Stomach (tissue), 8 donors: ENCODE measurements at regions not wholly inside any gene's neighbourhood (a gene's known extent, or its start where the extent isn't known, plus 50 kb on each side); places are given as distances from the start of the nearest gene placed in this dataset.

Source experiments
- DNase-seq, 2 donors: peaks; one replicate each; pipeline versions ENCODE4 v3.0.0 to v3.0.0-alpha.2; 2013 to 2019
- H3K27ac ChIP-seq, 5 donors: fragments of 200-600 bp in 4 of 5; sonication (generic) in 4 of 5; one replicate each; pipeline ENCODE4 v1.5.1; 2013 to 2019; ENCODE audit warnings: mild to moderate bottlenecking in 1 of 5, moderate library complexity in 1 of 5
- H3K27me3 ChIP-seq, 3 donors: fragments of 200-600 bp; sonication (generic); one replicate each; pipeline ENCODE4 v1.5.1; 2017 to 2019; ENCODE audit warnings: mixed run types in 1 of 3
- H3K36me3 ChIP-seq, 4 donors: fragments of 200-600 bp; sonication (generic); 1 replicate in 3 of 4; 2 replicates in 1 of 4; pipeline ENCODE4 v1.5.1; 2016 to 2019
- H3K4me1 ChIP-seq, 4 donors: fragments of 200-600 bp; sonication (generic); one replicate each; pipeline ENCODE4 v1.5.1; 2016 to 2019
- H3K4me3 ChIP-seq, 4 donors: fragments of 200-600 bp; sonication (generic) in 3 of 4; one replicate each; pipeline ENCODE4 v1.5.1; 2016 to 2019; ENCODE audit warnings: mild to moderate bottlenecking in 1 of 4
- H3K9me3 ChIP-seq, 4 donors: fragments of 200-600 bp; sonication (generic); one replicate each; pipeline ENCODE4 v1.5.1; 2016 to 2019
- EP300 ChIP-seq: sonication (generic); formaldehyde crosslinking; IDR thresholded peaks from one replicate; pipeline ENCODE4 v1.6.1; 2017; ENCODE audit warnings: antibody characterized with exemption
- POLR2A ChIP-seq, 4 donors: fragments of 450-650 bp; IDR thresholded peaks; one replicate each; pipeline ENCODE4 v1.6.1; 2016; ENCODE audit warnings: antibody characterized with exemption in 4 of 4, control low read depth in 2 of 4, mild to moderate bottlenecking in 1 of 4, moderate library complexity in 1 of 4
- POLR2AphosphoS5 ChIP-seq, 3 donors: sonication (generic); formaldehyde crosslinking; IDR thresholded peaks; one replicate each; pipeline ENCODE4 v1.6.1; 2016; ENCODE audit warnings: antibody characterized with exemption in 3 of 3
- WGBS, 5 donors: extraction: QIAGEN DNeasy Blood & Tissue Kit in 3 of 5; methylation state at CpG; one replicate each; pipeline versions ENCODE4 v1.1.5 to v1.1.7; 2013 to 2018; 5-methylcytosine and 5-hydroxymethylcytosine counted together
- intact Hi-C: fragments of 100-400 bp; cut with DNase I; formaldehyde crosslinking; loops from one replicate; pipeline ENCODE4 v1.15.1; 2023; ENCODE audit warnings: low total_unique reads
- TF ChIP-seq, protein P1 (sequence below), 7 experiments: fragments of 450-650 bp in 4 of 7; fragments of 200-600 bp in 3 of 7; sonication (generic) in 3 of 7; IDR thresholded peaks; one replicate each; pipeline ENCODE4 v1.5.1; 2016 to 2019; ENCODE audit warnings: antibody characterized with exemption in 7 of 7, control low read depth in 2 of 7, mild to moderate bottlenecking in 1 of 7
- donor health status: healthy with polysubstance abuse.
- donor health status: Bipolar disorder and iron deficiency.
- donor health status: healthy.

DNA sequence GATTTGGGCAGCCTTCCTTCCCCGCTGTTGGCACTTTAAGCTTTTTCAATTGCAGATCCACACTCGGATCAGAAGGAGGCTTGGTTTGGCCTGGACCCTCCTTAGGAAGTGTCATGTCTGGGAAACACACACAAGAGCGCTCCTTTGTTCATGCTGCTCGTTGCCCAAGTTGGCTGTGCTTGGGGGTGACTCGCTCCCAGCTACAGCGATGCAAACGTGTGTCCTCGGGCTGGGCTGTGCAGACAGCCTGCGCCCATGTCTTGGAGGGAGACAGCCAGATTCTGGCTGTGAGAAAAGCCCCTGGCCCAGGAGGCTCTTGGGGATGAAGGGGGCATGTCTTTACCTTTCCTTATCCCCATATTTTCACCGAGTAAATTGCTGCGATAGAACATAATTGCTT lies 665.6 kb upstream of the EEF2KMT start:
- intact Hi-C loops: no loop called here
- Histone ChIP-seq H3K27ac (no peak overlapping the region), H3K27me3 (no peaks in the 10 kb centered on the region), H3K36me3 (no peaks in the 10 kb centered on the region), H3K9me3 (peaks cover 0 to 4% (median 0%) of the 10 kb centered on the region in 4 donors), H3K4me1 (no peaks in the 10 kb centered on the region), H3K4me3 (no peak overlapping the region)
- WGBS, 5 donors: 71 to 77% (median 75%) methylated on average over 11 of the region's 11 CpGs
- DNase-seq: no peak
- TF ChIP-seq, protein P1, sequence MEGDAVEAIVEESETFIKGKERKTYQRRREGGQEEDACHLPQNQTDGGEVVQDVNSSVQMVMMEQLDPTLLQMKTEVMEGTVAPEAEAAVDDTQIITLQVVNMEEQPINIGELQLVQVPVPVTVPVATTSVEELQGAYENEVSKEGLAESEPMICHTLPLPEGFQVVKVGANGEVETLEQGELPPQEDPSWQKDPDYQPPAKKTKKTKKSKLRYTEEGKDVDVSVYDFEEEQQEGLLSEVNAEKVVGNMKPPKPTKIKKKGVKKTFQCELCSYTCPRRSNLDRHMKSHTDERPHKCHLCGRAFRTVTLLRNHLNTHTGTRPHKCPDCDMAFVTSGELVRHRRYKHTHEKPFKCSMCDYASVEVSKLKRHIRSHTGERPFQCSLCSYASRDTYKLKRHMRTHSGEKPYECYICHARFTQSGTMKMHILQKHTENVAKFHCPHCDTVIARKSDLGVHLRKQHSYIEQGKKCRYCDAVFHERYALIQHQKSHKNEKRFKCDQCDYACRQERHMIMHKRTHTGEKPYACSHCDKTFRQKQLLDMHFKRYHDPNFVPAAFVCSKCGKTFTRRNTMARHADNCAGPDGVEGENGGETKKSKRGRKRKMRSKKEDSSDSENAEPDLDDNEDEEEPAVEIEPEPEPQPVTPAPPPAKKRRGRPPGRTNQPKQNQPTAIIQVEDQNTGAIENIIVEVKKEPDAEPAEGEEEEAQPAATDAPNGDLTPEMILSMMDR (IDR thresholded peaks at IDR 0.05): no peak
- TF ChIP-seq POLR2AphosphoS5 (IDR thresholded peaks at IDR 0.05): no peak
- no peak for TF ChIP-seq POLR2A (IDR thresholded peaks at IDR 0.05)
- no peak for TF ChIP-seq EP300

DNA sequence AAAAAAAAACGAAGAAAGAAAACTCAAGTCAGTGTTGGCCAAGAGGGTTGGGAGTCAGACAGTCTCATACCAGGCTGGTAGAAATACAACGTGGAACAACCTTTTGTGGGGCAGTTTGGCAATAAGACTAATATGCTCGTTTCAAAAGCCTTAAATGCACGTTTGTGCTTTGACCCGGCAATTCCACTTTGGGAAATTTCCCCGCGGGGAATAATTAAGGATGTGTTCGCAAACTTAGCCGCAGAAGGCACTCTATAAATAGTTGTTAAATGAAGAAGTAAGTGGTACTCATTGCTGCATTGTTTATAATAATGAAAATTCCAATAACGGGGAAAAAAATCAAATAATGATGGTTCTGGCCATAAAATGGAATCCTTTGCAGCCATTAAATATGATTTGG lies 664.8 kb upstream of the EEF2KMT start:
- DNase-seq: no peak
- H3K36me3 ChIP-seq: no peaks in the 10 kb centered on the region
- H3K27ac ChIP-seq: no peak overlapping the region
- 73 to 85% (median 82%) methylated on average over 10 of the region's 10 CpGs for WGBS, 5 donors
- no peaks in the 10 kb centered on the region for H3K4me1 ChIP-seq
- H3K9me3 ChIP-seq: peaks cover 0 to 2% (median 0%) of the 10 kb centered on the region in 4 donors
- TF ChIP-seq POLR2A (IDR thresholded peaks at IDR 0.05): no peak
- TF ChIP-seq EP300: no peak
- TF ChIP-seq POLR2AphosphoS5 (IDR thresholded peaks at IDR 0.05): no peak
- TF ChIP-seq, protein P1 (IDR thresholded peaks at IDR 0.05): no peak
- no peaks in the 10 kb centered on the region for H3K27me3 ChIP-seq
- intact Hi-C loops: no loop called here
- no peak overlapping the region for H3K4me3 ChIP-seq

DNA sequence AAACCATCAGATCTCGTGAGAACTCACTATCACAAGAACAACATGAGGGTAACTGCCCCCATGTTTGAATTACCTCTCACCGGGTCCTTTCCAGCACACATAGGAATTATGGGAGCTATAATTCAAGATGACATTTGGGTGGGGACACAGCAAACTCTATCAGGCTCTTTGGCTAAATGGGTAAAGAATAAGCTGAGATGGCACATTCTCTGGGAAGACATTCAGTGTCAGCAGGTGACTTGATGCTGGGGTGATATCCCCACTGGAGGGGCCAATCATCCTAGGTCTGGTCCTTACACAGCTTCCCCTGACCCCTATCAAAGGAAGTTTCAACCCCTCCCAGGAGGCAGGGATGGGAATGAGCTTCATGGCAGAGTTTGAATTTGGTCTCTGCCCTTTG lies 664.0 kb upstream of the EEF2KMT start:
- Histone ChIP-seq H3K27ac (no peak overlapping the region), H3K27me3 (no peaks in the 10 kb centered on the region), H3K4me1 (no peaks in the 10 kb centered on the region), H3K9me3 (no peaks in the 10 kb centered on the region), H3K4me3 (no peak overlapping the region), H3K36me3 (no peaks in the 10 kb centered on the region)
- no peak for DNase-seq
- TF ChIP-seq POLR2A (IDR thresholded peaks at IDR 0.05) (no peak), EP300 (no peak), POLR2AphosphoS5 (IDR thresholded peaks at IDR 0.05) (no peak)
- TF ChIP-seq, protein P1 (IDR thresholded peaks at IDR 0.05): no peak
- intact Hi-C loops: no loop called here
- WGBS, 5 donors: 62 to 74% (median 67%) methylated on average over 2 of the region's 2 CpGs

DNA sequence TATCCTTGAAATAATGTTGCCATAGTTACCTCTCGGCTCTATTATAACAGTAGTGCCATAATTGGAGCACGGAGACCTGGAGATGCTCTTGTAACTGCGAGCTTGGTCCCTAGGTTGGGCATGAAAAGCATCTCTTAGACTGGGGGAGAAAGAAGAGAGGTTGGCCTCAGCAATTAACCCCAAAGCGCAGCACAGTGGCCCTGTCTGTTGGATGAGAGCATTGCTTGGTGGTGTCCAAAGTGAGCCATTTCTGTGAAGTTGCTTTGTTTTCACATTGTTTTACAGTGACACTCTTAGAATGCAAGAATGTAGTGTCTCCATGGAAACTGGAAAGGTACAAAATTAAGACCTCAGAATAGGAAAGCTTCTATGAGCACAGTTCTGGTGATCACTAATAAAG lies 660.7 kb upstream of the EEF2KMT start:
- WGBS, 5 donors: 85 to 93% (median 85%) methylated on average over 4 of the region's 4 CpGs
- intact Hi-C loops: no loop called here
- no peak for TF ChIP-seq POLR2A (IDR thresholded peaks at IDR 0.05)
- Histone ChIP-seq H3K4me3 (no peak overlapping the region), H3K27me3 (no peaks in the 10 kb centered on the region), H3K9me3 (no peaks in the 10 kb centered on the region), H3K36me3 (no peaks in the 10 kb centered on the region), H3K4me1 (no peaks in the 10 kb centered on the region), H3K27ac (no peak overlapping the region)
- no peak for DNase-seq

DNA sequence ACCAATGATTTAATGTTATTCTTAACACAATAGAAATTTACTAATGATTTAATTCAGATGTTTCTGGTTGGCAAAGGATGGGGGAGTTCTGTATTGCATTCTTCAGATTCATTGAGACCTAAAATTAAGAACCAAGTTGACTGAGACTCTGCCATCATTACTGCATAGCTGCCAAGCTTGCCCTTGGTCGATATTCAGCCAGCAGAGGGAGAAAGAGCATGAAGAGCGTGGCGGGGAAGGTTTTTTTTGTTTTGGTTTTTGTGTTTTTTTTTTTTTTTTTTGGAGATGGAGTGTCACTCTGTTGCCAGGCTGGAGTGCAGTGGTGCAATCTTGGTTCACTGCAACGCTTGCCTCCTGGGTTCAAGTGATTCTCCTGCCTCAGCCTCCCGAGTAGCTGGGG lies 659.4 kb upstream of the EEF2KMT start:
- H3K4me1 ChIP-seq: no peaks in the 10 kb centered on the region
- no peak overlapping the region for H3K27ac ChIP-seq
- no peak for TF ChIP-seq POLR2A (IDR thresholded peaks at IDR 0.05)
- TF ChIP-seq, protein P1 (IDR thresholded peaks at IDR 0.05): no peak
- TF ChIP-seq EP300: no peak
- TF ChIP-seq POLR2AphosphoS5 (IDR thresholded peaks at IDR 0.05): no peak
- no peaks in the 10 kb centered on the region for H3K36me3 ChIP-seq
- intact Hi-C loops: no loop called here
- DNase-seq: no peak
- WGBS, 5 donors: 58 to 71% (median 65%) methylated on average over 5 of the region's 5 CpGs
- H3K4me3 ChIP-seq: no peak overlapping the region
- no peaks in the 10 kb centered on the region for H3K9me3 ChIP-seq
- no peaks in the 10 kb centered on the region for H3K27me3 ChIP-seq
